ENCODE measurements at regions not wholly inside any gene's neighbourhood (a gene's known extent, or its start where the extent isn't known, plus 50 kb on each side); places are given as distances from the start of the nearest gene placed in this dataset.

DNA sequence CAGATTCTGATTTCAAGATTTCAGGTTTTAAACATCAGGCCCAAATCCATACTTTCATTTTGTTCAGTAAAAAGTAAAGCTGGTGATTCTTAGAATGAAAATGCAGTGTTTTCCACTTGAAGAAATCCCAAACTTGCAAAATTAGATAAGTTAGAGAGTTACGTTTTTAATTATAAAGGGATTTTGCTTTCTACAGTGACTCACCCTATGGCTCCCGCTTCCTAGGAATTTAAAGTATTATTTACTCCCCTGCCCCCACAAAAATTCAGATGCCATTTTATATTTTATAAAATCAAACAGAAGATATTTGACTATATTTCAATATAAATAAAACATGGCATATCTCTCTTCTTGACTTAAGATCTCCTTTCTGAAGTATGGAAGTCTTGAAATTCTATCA is 402.9 kb downstream of the ZSWIM6 start:
- Histone ChIP-seq H3K36me3 (no peaks in the 10 kb centered on the region), H3K9me3 (no peaks in the 10 kb centered on the region), H3K4me3 (no peak overlapping the region), H3K4me1 (no peaks in the 10 kb centered on the region), H3K27ac (no peak overlapping the region), H3K27me3 (ENCODE audit: low read depth) (no peaks in the 10 kb centered on the region)
- DNase-seq (no peak), ATAC-seq (no peak)
- TF ChIP-seq, protein P1, sequence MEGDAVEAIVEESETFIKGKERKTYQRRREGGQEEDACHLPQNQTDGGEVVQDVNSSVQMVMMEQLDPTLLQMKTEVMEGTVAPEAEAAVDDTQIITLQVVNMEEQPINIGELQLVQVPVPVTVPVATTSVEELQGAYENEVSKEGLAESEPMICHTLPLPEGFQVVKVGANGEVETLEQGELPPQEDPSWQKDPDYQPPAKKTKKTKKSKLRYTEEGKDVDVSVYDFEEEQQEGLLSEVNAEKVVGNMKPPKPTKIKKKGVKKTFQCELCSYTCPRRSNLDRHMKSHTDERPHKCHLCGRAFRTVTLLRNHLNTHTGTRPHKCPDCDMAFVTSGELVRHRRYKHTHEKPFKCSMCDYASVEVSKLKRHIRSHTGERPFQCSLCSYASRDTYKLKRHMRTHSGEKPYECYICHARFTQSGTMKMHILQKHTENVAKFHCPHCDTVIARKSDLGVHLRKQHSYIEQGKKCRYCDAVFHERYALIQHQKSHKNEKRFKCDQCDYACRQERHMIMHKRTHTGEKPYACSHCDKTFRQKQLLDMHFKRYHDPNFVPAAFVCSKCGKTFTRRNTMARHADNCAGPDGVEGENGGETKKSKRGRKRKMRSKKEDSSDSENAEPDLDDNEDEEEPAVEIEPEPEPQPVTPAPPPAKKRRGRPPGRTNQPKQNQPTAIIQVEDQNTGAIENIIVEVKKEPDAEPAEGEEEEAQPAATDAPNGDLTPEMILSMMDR (IDR thresholded peaks at IDR 0.05), result no peak
- intact Hi-C loops (cut with DNase I), result no loop called here

DNA sequence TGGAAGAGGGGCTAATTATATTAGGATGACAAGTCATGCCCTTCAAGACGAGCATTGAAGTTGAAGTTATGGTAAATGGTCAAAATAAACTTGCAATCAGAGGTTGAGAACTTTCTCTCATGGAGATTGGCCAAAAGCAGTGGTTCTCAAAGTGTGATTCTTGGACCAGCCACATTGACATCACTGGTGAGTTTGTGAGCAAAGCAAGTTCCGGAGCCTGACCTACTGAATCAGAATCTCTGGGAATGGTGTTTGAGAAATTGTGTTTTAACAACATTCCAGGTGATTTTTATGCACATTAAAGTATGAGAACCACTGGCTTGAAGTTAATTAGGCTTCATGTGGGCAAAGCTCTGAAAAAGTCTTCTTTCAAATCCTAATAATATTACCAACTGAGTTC is 403.5 kb downstream of the ZSWIM6 start:
- H3K27ac ChIP-seq, result no peak overlapping the region

DNA sequence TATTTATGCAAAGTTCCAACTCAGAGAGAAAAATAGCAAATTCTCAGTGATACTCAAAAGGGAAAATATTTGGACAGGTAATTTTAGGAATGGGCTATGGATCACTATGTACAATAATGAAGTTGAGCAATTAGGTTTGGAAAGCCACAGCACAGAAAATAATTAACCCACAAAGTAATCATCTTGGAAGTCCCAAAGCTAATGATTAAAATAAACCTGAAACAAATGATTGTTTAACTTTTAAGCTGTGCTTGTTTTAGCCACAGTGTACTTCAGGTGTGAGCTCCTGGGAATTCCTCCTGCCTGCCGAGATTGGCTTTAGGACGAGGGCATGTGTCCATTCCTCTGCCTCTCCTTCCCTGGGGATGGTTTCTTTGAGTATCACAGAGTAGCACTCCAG is 403.9 kb downstream of the ZSWIM6 start:
- H3K4me1 ChIP-seq, result no peaks in the 10 kb centered on the region
- H3K36me3 ChIP-seq, result no peaks in the 10 kb centered on the region
- TF ChIP-seq, protein P1 (IDR thresholded peaks at IDR 0.05), result no peak
- no peaks in the 10 kb centered on the region for H3K27me3 ChIP-seq (ENCODE audit: low read depth)
- no peaks in the 10 kb centered on the region for H3K9me3 ChIP-seq
- H3K27ac ChIP-seq, result no peak overlapping the region
- ATAC-seq (no peak), DNase-seq (no peak)
- intact Hi-C loops (cut with DNase I), result no loop called here
- no peak overlapping the region for H3K4me3 ChIP-seq

More for the DNA sequence above, 403.5 kb downstream of the ZSWIM6 start:
- TF ChIP-seq, protein P1 (IDR thresholded peaks at IDR 0.05), result no peak
- ATAC-seq (no peak), DNase-seq (no peak)
- intact Hi-C loops (cut with DNase I), result no loop called here
- H3K27me3 ChIP-seq (ENCODE audit: low read depth), result no peaks in the 10 kb centered on the region
- H3K36me3 ChIP-seq, result no peaks in the 10 kb centered on the region
- H3K4me3 ChIP-seq, result no peak overlapping the region
- H3K9me3 ChIP-seq, result no peaks in the 10 kb centered on the region
- no peaks in the 10 kb centered on the region for H3K4me1 ChIP-seq

DNA sequence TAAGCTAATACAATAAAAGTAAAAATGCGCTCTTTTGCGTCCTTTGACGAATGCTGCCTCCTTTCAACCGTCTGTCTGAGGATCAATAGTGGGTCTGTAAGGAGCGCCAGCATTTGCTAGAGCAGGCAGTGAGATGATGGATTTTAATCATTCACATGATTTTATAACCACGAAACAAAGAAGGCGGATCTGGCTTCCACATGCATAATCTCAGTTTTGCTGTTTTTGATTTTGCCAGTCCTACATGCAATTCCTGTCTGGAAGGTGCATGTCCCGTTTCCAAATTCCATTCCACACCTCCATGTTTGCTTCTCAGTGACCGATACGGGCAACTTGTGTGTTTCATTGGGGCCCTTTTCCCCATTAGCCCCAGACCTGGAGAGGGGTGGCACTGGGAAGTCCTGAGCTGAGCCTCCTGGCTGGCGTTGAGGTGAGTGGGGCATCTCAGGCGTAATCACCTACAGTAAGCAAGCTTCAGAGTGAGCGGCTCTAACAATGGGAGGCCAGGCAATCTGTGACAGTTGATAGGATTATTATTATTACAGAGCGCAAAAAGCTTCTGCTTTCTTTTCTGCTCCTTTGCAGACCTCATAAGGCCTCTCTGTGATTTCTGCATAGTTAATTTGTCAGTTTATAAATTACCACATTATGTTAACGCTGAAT is 405.4 kb downstream of the ZSWIM6 start:
- no peak for ATAC-seq

DNA sequence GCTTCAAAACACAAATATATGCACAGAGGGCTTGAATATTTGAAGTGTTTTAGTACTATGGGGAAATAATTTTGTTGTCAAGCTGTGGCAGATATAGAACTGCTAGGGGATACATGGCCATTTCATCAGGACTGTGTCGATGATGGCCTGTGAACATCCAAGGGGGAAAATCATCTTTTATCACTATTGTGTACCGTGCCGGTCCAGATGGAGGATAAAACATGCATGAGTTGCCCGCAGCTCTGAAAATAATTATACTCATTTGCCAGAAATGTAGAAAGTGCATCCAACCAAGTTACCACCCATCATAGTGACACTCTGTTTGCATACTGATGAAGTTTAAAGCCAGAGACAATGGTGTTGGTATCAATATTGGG is 405.9 kb downstream of the ZSWIM6 start:
- no peak for ATAC-seq
- TF ChIP-seq, protein P1 (IDR thresholded peaks at IDR 0.05), result no peak
- H3K36me3 ChIP-seq, result no peaks in the 10 kb centered on the region
- no peaks in the 10 kb centered on the region for H3K27me3 ChIP-seq (ENCODE audit: low read depth)
- intact Hi-C loops (cut with DNase I), result no loop called here
- no peaks in the 10 kb centered on the region for H3K9me3 ChIP-seq
- H3K4me1 ChIP-seq, result no peaks in the 10 kb centered on the region
- no peak overlapping the region for H3K27ac ChIP-seq
- H3K4me3 ChIP-seq, result no peak overlapping the region
- DNase-seq, result no peak

More for the DNA sequence above, 405.4 kb downstream of the ZSWIM6 start:
- Histone ChIP-seq H3K4me3 (no peak overlapping the region), H3K27ac (no peak overlapping the region), H3K4me1 (no peaks in the 10 kb centered on the region), H3K9me3 (no peaks in the 10 kb centered on the region), H3K36me3 (no peaks in the 10 kb centered on the region), H3K27me3 (ENCODE audit: low read depth) (no peaks in the 10 kb centered on the region)
- no peak for DNase-seq
- intact Hi-C loops (cut with DNase I), result no loop called here
- TF ChIP-seq, protein P1 (IDR thresholded peaks at IDR 0.05), result no peak

All from lower lobe of right lung (tissue), 2 donors.